ENCODE measurements at regions not wholly inside any gene's neighbourhood (a gene's known extent, or its start where the extent isn't known, plus 50 kb on each side); places are given as distances from the start of the nearest gene placed in this dataset.

DNA sequence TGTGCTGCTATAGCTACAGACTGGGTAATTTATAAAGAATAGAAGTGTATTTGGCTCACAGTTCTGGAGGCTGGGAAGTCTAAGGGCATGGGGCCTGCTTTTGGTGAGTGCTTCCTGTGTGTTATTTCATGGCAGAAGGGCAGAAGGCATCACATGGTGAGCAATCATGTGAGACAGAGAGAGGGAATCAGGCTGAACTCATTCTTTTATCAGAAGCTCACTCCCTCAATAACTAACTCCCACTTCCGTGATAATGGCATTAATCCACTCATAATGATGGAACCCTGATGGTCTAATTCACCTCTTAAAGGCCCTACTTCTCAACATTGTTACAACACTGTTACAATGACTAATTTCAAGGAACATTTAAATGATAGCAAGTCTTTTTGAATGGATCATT lies 129.4 kb downstream of the FAT4 start:
- TF ChIP-seq, protein P1, sequence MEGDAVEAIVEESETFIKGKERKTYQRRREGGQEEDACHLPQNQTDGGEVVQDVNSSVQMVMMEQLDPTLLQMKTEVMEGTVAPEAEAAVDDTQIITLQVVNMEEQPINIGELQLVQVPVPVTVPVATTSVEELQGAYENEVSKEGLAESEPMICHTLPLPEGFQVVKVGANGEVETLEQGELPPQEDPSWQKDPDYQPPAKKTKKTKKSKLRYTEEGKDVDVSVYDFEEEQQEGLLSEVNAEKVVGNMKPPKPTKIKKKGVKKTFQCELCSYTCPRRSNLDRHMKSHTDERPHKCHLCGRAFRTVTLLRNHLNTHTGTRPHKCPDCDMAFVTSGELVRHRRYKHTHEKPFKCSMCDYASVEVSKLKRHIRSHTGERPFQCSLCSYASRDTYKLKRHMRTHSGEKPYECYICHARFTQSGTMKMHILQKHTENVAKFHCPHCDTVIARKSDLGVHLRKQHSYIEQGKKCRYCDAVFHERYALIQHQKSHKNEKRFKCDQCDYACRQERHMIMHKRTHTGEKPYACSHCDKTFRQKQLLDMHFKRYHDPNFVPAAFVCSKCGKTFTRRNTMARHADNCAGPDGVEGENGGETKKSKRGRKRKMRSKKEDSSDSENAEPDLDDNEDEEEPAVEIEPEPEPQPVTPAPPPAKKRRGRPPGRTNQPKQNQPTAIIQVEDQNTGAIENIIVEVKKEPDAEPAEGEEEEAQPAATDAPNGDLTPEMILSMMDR (IDR thresholded peaks at IDR 0.05): no peak
- TF ChIP-seq EP300 (IDR thresholded peaks at IDR 0.05): no peak
